ENCODE measurements at regions not wholly inside any gene's neighbourhood (a gene's known extent, or its start where the extent isn't known, plus 50 kb on each side); places are given as distances from the start of the nearest gene placed in this dataset.

GRCh38 chr2:53170466-53170865, 597.1 kb upstream of the CHAC2 start:
- Histone ChIP-seq H3K27me3 (no peaks in the 10 kb centered on the region), H3K4me1 (no peaks in the 10 kb centered on the region), H3K36me3 (no peaks in the 10 kb centered on the region), H3K9me3 (no peaks in the 10 kb centered on the region), H3K4me3 (no peak overlapping the region), H3K27ac (no peak overlapping the region)
- DNase-seq: no peak
- intact Hi-C loops (cut with DNase I; ENCODE audit: low total_unique reads): no loop called here
- TF ChIP-seq CTCF (IDR thresholded peaks at IDR 0.05) (no peak), POLR2A (IDR thresholded peaks at IDR 0.05) (no peak)

- no peak for DNase-seq
- no peaks in the 10 kb centered on the region for H3K27me3 ChIP-seq
- H3K4me3 ChIP-seq: no peak overlapping the region
- TF ChIP-seq POLR2A (IDR thresholded peaks at IDR 0.05) (no peak), CTCF (IDR thresholded peaks at IDR 0.05) (no peak)
- no peaks in the 10 kb centered on the region for H3K4me1 ChIP-seq
- no peaks in the 10 kb centered on the region for H3K9me3 ChIP-seq
- no peak overlapping the region for H3K27ac ChIP-seq
- no peaks in the 10 kb centered on the region for H3K36me3 ChIP-seq
- intact Hi-C loops (cut with DNase I; ENCODE audit: low total_unique reads): no loop called here
These were observed 600.4 kb upstream of the CHAC2 start for GRCh38 chr2:53167227-53167626.

GRCh38 chr2:53150146-53150545, 617.5 kb upstream of the CHAC2 start:
- no peak for TF ChIP-seq CTCF (IDR thresholded peaks at IDR 0.05)
- no peak for TF ChIP-seq POLR2A (IDR thresholded peaks at IDR 0.05)
- DNase-seq: no peak
- H3K27ac ChIP-seq: no peak overlapping the region
- no peak overlapping the region for H3K4me3 ChIP-seq
- no peaks in the 10 kb centered on the region for H3K4me1 ChIP-seq
- intact Hi-C loops (cut with DNase I; ENCODE audit: low total_unique reads): no loop called here
- H3K9me3 ChIP-seq: no peaks in the 10 kb centered on the region
- H3K36me3 ChIP-seq: no peaks in the 10 kb centered on the region
- no peaks in the 10 kb centered on the region for H3K27me3 ChIP-seq

- Histone ChIP-seq H3K4me1 (no peaks in the 10 kb centered on the region), H3K27me3 (no peaks in the 10 kb centered on the region), H3K27ac (no peak overlapping the region), H3K36me3 (no peaks in the 10 kb centered on the region), H3K9me3 (no peaks in the 10 kb centered on the region), H3K4me3 (no peak overlapping the region)
- intact Hi-C loops (cut with DNase I; ENCODE audit: low total_unique reads): no loop called here
- DNase-seq: no peak
- TF ChIP-seq POLR2A (IDR thresholded peaks at IDR 0.05): no peak
- no peak for TF ChIP-seq CTCF (IDR thresholded peaks at IDR 0.05)
These were observed 619.4 kb upstream of the CHAC2 start for GRCh38 chr2:53148221-53148620.

- no peaks in the 10 kb centered on the region for H3K9me3 ChIP-seq
- no peaks in the 10 kb centered on the region for H3K4me1 ChIP-seq
- intact Hi-C loops (cut with DNase I; ENCODE audit: low total_unique reads): no loop called here
- no peak overlapping the region for H3K4me3 ChIP-seq
- no peak overlapping the region for H3K27ac ChIP-seq
- H3K27me3 ChIP-seq: no peaks in the 10 kb centered on the region
- no peak for TF ChIP-seq POLR2A (IDR thresholded peaks at IDR 0.05)
- no peak for TF ChIP-seq CTCF (IDR thresholded peaks at IDR 0.05)
- H3K36me3 ChIP-seq: no peaks in the 10 kb centered on the region
- no peak for DNase-seq
These were observed 636.2 kb upstream of the CHAC2 start for GRCh38 chr2:53131416-53131815.
